ENCODE measurements at regions not wholly inside any gene's neighbourhood (a gene's known extent, or its start where the extent isn't known, plus 50 kb on each side); places are given as distances from the start of the nearest gene placed in this dataset.

- Histone ChIP-seq H4K20me1 (ENCODE audit: insufficient read depth, low read depth, low read length) (no peaks in the 10 kb centered on the region), H3K4me2 (ENCODE audit: low read depth, low read length, poor library complexity, severe bottlenecking) (no peak overlapping the region), H2AFZ (ENCODE audit: low read length) (no peak overlapping the region), H3K9me3 (ENCODE audit: low read length) (no peaks in the 10 kb centered on the region), H3K27ac (ENCODE audit: low read length) (no peak overlapping the region), H3K4me3 (ENCODE audit: low read length) (no peak overlapping the region), H3K9ac (ENCODE audit: low read length) (no peak overlapping the region), H3K9me2 (replicated peaks; ENCODE audit: insufficient read depth, low read length) (no peaks in the 10 kb centered on the region), H3K79me2 (ENCODE audit: low read length) (no peaks in the 10 kb centered on the region), H3K36me3 (ENCODE audit: insufficient read depth, low read length) (no peaks in the 10 kb centered on the region), H3K4me1 (ENCODE audit: low read length) (peaks cover 23% of the 10 kb centered on the region), H3K27me3 (ENCODE audit: low read length) (no peaks in the 10 kb centered on the region)
- DNase-seq: no peak
These were observed 86.8 kb upstream of the MEF2A start for GRCh38 chr15:99478977-99479376.

DNA sequence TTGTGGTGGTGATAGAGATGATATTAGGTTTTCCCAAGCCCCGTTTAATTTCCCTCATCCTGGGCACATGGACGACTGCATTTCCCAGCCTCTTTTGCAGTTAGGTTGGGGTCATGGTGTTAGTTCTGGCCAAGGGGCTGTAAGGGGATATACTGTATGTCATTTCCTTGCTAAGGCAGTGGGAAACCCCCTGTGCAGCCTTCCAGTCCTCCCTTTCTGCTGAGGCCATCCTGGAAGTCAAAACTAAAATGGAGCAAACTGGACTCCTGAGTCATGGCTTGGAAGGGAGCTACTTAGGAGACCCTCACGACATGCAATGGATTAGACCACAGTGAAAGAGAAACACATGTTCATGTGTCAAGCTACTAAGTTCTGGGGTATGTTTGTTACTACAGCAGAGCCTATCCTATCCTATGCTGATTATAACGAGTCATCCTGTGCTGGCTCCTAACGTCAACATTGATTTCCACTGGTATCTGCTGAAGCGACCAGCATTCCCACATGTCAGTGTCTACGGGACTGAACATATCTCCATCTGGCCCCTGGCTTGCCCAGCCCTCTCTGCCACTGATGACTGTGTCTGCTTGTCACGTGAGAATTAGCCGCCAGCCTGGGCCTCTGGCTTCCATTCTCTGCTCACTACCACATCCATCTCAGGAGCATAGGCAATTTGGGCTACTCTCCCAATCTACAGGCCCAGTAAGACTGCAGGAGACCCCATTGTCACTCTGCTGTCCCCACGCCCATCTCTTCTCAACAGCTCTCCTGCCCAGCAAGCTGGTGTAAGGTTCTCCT is 85.6 kb upstream of the MEF2A start:
- H3K9me2 ChIP-seq (replicated peaks; ENCODE audit: insufficient read depth, low read length): no peaks in the 10 kb centered on the region
- no peak overlapping the region for H3K4me3 ChIP-seq (ENCODE audit: low read length)
- H3K36me3 ChIP-seq (ENCODE audit: insufficient read depth, low read length): no peaks in the 10 kb centered on the region
- DNase-seq: no peak
- H4K20me1 ChIP-seq (ENCODE audit: insufficient read depth, low read depth, low read length): no peaks in the 10 kb centered on the region
- no peak overlapping the region for H3K27ac ChIP-seq (ENCODE audit: low read length)
- H3K4me1 ChIP-seq (ENCODE audit: low read length): peaks cover 19% of the 10 kb centered on the region
- no peak overlapping the region for H2AFZ ChIP-seq (ENCODE audit: low read length)
- H3K27me3 ChIP-seq (ENCODE audit: low read length): no peaks in the 10 kb centered on the region
- H3K4me2 ChIP-seq (ENCODE audit: low read depth, low read length, poor library complexity, severe bottlenecking): no peak overlapping the region
- H3K79me2 ChIP-seq (ENCODE audit: low read length): no peaks in the 10 kb centered on the region
- no peaks in the 10 kb centered on the region for H3K9me3 ChIP-seq (ENCODE audit: low read length)
- H3K9ac ChIP-seq (ENCODE audit: low read length): no peak overlapping the region

GRCh38 chr15:99481113-99481950 is 84.5 kb upstream of the MEF2A start:
- Histone ChIP-seq H4K20me1 (ENCODE audit: insufficient read depth, low read depth, low read length) (no peaks in the 10 kb centered on the region), H3K79me2 (ENCODE audit: low read length) (no peaks in the 10 kb centered on the region), H3K27ac (ENCODE audit: low read length) (no peak overlapping the region), H3K9me3 (ENCODE audit: low read length) (no peaks in the 10 kb centered on the region), H3K9ac (ENCODE audit: low read length) (no peak overlapping the region), H3K9me2 (replicated peaks; ENCODE audit: insufficient read depth, low read length) (no peaks in the 10 kb centered on the region), H3K4me2 (ENCODE audit: low read depth, low read length, poor library complexity, severe bottlenecking) (no peak overlapping the region), H3K36me3 (ENCODE audit: insufficient read depth, low read length) (no peaks in the 10 kb centered on the region), H3K4me1 (ENCODE audit: low read length) (peaks cover 30% of the 10 kb centered on the region), H3K27me3 (ENCODE audit: low read length) (no peaks in the 10 kb centered on the region), H3K4me3 (ENCODE audit: low read length) (no peak overlapping the region), H2AFZ (ENCODE audit: low read length) (no peak overlapping the region)
- DNase-seq: no peak

DNA sequence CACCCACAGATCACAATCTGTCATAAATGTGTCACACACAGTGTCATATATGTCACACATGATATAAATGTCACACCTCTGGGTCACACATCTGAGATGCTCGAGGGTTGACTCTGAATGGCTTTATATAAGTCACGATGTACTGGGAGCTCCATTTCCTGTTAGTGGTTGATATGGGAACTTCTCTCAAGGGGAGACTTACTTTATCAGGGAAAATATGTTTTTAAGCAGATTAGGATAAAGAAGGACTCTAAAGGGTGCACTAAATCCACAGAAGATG is 83.9 kb upstream of the MEF2A start:
- no peaks in the 10 kb centered on the region for H3K9me2 ChIP-seq (replicated peaks; ENCODE audit: insufficient read depth, low read length)

GRCh38 chr15:99482993-99483392 is 82.8 kb upstream of the MEF2A start:
- no peak overlapping the region for H3K4me2 ChIP-seq (ENCODE audit: low read depth, low read length, poor library complexity, severe bottlenecking)
- no peak overlapping the region for H3K27ac ChIP-seq (ENCODE audit: low read length)
- no peaks in the 10 kb centered on the region for H3K9me2 ChIP-seq (replicated peaks; ENCODE audit: insufficient read depth, low read length)
- H3K36me3 ChIP-seq (ENCODE audit: insufficient read depth, low read length): no peaks in the 10 kb centered on the region
- no peak overlapping the region for H3K9ac ChIP-seq (ENCODE audit: low read length)
- no peaks in the 10 kb centered on the region for H4K20me1 ChIP-seq (ENCODE audit: insufficient read depth, low read depth, low read length)
- H3K79me2 ChIP-seq (ENCODE audit: low read length): no peaks in the 10 kb centered on the region
- no peak overlapping the region for H2AFZ ChIP-seq (ENCODE audit: low read length)
- no peaks in the 10 kb centered on the region for H3K9me3 ChIP-seq (ENCODE audit: low read length)
- no peak overlapping the region for H3K4me3 ChIP-seq (ENCODE audit: low read length)
- no peak for DNase-seq
- H3K4me1 ChIP-seq (ENCODE audit: low read length): peaks cover 27% of the 10 kb centered on the region
- H3K27me3 ChIP-seq (ENCODE audit: low read length): no peaks in the 10 kb centered on the region

More for the DNA sequence above, 83.9 kb upstream of the MEF2A start:
- DNase-seq: no peak
- Histone ChIP-seq H3K27me3 (ENCODE audit: low read length) (no peaks in the 10 kb centered on the region), H3K4me2 (ENCODE audit: low read depth, low read length, poor library complexity, severe bottlenecking) (no peak overlapping the region), H4K20me1 (ENCODE audit: insufficient read depth, low read depth, low read length) (no peaks in the 10 kb centered on the region), H3K36me3 (ENCODE audit: insufficient read depth, low read length) (no peaks in the 10 kb centered on the region), H3K27ac (ENCODE audit: low read length) (no peak overlapping the region), H3K4me1 (ENCODE audit: low read length) (peaks cover 31% of the 10 kb centered on the region), H3K9ac (ENCODE audit: low read length) (no peak overlapping the region), H2AFZ (ENCODE audit: low read length) (no peak overlapping the region), H3K79me2 (ENCODE audit: low read length) (no peaks in the 10 kb centered on the region), H3K4me3 (ENCODE audit: low read length) (no peak overlapping the region), H3K9me3 (ENCODE audit: low read length) (no peaks in the 10 kb centered on the region)

DNA sequence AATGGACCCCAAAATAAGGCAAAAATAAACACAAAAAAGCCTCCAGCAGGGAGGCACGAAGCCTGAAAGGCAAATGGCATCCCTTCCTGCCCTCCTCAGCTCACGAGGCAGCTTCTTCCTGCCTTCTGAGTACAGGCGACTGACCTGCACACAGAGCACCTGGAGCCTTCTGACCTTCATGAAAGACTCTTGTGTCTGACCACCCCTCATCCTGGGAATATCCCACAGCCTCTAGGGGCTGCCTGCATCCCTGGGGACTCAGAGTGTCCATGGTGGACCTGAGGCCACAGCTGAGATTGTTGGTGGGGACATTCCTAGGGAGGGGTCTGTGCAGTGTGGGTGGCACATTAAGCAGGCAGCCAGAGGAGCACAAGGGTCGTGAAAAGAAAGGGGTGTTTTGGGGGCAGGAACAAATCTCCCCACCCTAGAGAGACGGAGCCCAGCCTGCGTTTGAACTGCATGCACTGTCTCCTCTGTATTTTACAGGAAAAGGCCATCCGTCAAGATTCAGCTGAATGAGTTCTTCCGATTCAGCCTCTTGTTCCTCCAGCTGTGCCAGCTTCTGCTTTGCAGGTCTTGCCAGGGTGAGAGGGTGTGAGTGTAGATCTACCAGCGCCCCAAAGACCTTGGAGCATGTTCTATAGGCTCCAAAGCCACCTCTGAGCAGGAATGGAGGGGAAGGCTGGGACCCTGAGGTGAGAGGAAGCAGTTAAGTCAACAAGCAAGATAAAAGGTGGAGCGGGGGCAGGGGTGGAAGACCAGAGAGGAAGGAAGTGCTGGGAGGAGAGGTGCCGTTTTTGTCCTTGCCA is 80.4 kb upstream of the MEF2A start:
- H3K9me2 ChIP-seq (replicated peaks; ENCODE audit: insufficient read depth, low read length): no peaks in the 10 kb centered on the region
- no peak overlapping the region for H3K4me3 ChIP-seq (ENCODE audit: low read length)
- H3K79me2 ChIP-seq (ENCODE audit: low read length): no peaks in the 10 kb centered on the region
- DNase-seq: peak; percentile 61
- H3K4me1 ChIP-seq (ENCODE audit: low read length): peaks cover 27% of the 10 kb centered on the region
- peak overlapping the region; percentile 28; the same call in 1 of the 2 replicates for H3K9ac ChIP-seq (ENCODE audit: low read length)
- H3K36me3 ChIP-seq (ENCODE audit: insufficient read depth, low read length): no peaks in the 10 kb centered on the region
- H3K27me3 ChIP-seq (ENCODE audit: low read length): no peaks in the 10 kb centered on the region
- no peaks in the 10 kb centered on the region for H3K9me3 ChIP-seq (ENCODE audit: low read length)
- no peak overlapping the region for H3K27ac ChIP-seq (ENCODE audit: low read length)
- peak overlapping the region; percentile 65 for H3K4me2 ChIP-seq (ENCODE audit: low read depth, low read length, poor library complexity, severe bottlenecking)
- H4K20me1 ChIP-seq (ENCODE audit: insufficient read depth, low read depth, low read length): no peaks in the 10 kb centered on the region
- H2AFZ ChIP-seq (ENCODE audit: low read length): peak overlapping the region; percentile 61

DNA sequence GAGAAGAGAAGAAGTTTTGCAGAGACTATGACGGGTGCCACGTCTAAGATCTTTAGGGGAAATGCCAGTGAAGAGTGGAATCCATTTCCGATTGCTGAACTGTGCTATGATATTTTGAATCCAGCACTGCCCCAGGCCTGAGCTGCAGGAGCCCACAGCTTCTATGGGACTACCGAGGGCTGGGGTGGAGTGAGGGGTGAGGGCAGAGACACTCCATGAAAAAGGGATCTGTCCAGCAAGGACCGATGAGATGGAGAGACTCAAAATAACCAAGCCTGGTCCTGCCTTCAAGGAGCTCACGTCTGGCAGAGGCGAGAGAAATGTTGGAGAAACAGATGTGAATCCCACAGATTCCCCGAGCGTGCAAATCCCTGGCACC is 79.8 kb upstream of the MEF2A start:
- Histone ChIP-seq H3K4me1 (ENCODE audit: low read length) (peaks cover 27% of the 10 kb centered on the region), H3K4me3 (ENCODE audit: low read length) (peak overlapping the region; percentile 35; the same call in 1 of the 2 replicates), H3K4me2 (ENCODE audit: low read depth, low read length, poor library complexity, severe bottlenecking) (peak overlapping the region; percentile 65), H3K27ac (ENCODE audit: low read length) (no peak overlapping the region), H3K36me3 (ENCODE audit: insufficient read depth, low read length) (no peaks in the 10 kb centered on the region), H3K27me3 (ENCODE audit: low read length) (no peaks in the 10 kb centered on the region), H3K79me2 (ENCODE audit: low read length) (no peaks in the 10 kb centered on the region), H3K9me2 (replicated peaks; ENCODE audit: insufficient read depth, low read length) (no peaks in the 10 kb centered on the region), H2AFZ (ENCODE audit: low read length) (peak overlapping the region; percentile 61; the same call in 1 of the 2 replicates), H3K9ac (ENCODE audit: low read length) (peak overlapping the region; percentile 43), H3K9me3 (ENCODE audit: low read length) (no peaks in the 10 kb centered on the region), H4K20me1 (ENCODE audit: insufficient read depth, low read depth, low read length) (no peaks in the 10 kb centered on the region)
- DNase-seq: peak; percentile 42

Data from Karpas-422 (cell line).